Neural progenitor cell (in vitro differentiated cells): ENCODE measurements at regions not wholly inside any gene's neighbourhood (a gene's known extent, or its start where the extent isn't known, plus 50 kb on each side); places are given as distances from the start of the nearest gene placed in this dataset.

Experiments
- DNase-seq: peaks from one replicate; pipeline ENCODE4 v3.0.0-alpha.2; 2016; ENCODE audit warnings: low spot score
- H2AFZ ChIP-seq: fragments of 200-600 bp; sonication (generic); replicated peaks from 2 replicates; pipeline ENCODE4 v1.6.1; 2016; ENCODE audit warnings: antibody characterized with exemption
- H3F3A ChIP-seq: fragments of 200-600 bp; sonication (generic); 2 replicates; pipeline ENCODE4 v1.6.1; 2016; ENCODE audit warnings: antibody characterized with exemption, low read depth
- H3K27ac ChIP-seq: fragments of 200-600 bp; sonication (generic); 2 replicates; pipeline ENCODE4 v1.5.1; 2016; ENCODE audit warnings: mild to moderate bottlenecking
- H3K27me3 ChIP-seq: fragments of 200-600 bp; sonication (generic); 2 replicates; pipeline ENCODE4 v1.6.1; 2016; ENCODE audit warnings: mild to moderate bottlenecking, moderate library complexity
- H3K36me3 ChIP-seq: fragments of 200-600 bp; sonication (generic); 2 replicates; pipeline ENCODE4 v1.5.1; 2016
- H3K4me1 ChIP-seq: fragments of 200-600 bp; sonication (generic); 2 replicates; pipeline ENCODE4 v1.6.1; 2016; ENCODE audit warnings: mixed run types
- H3K4me2 ChIP-seq: fragments of 200-600 bp; sonication (generic); 2 replicates; pipeline ENCODE4 v1.6.1; 2016
- H3K4me3 ChIP-seq: fragments of 200-600 bp; sonication (generic); 2 replicates; pipeline ENCODE4 v1.5.1; 2016
- H3K79me2 ChIP-seq: fragments of 200-600 bp; sonication (generic); 2 replicates; pipeline ENCODE4 v1.6.1; 2016; ENCODE audit warnings: low read depth
- H3K9ac ChIP-seq: fragments of 200-600 bp; sonication (generic); 2 replicates; pipeline ENCODE4 v1.6.1; 2016
- H3K9me3 ChIP-seq: fragments of 200-600 bp; sonication (generic); 2 replicates; pipeline ENCODE4 v1.5.1; 2016; ENCODE audit warnings: low read depth
- H4K20me1 ChIP-seq: fragments of 200-600 bp; sonication (generic); 2 replicates; pipeline ENCODE4 v1.6.1; 2016; ENCODE audit warnings: low read depth
- H3K27ac Mint-ChIP-seq: 3 replicates; pipeline ENCODE4 v1.8.0; 2021; ENCODE audit warnings: mixed read lengths
- H3K27me3 Mint-ChIP-seq: 2 replicates; pipeline ENCODE4 v1.8.0; 2022; ENCODE audit warnings: low read depth, mild to moderate bottlenecking, inconsistent platforms, moderate library complexity, mixed read lengths; ENCODE audit not compliant: insufficient read depth
- H3K36me3 Mint-ChIP-seq: 3 replicates; pipeline ENCODE4 v1.8.0; 2021; ENCODE audit warnings: mixed read lengths
- H3K4me1 Mint-ChIP-seq: 3 replicates; pipeline ENCODE4 v1.8.0; 2021; ENCODE audit warnings: mixed read lengths
- H3K4me3 Mint-ChIP-seq: 3 replicates; pipeline ENCODE4 v1.8.0; 2021; ENCODE audit warnings: mild to moderate bottlenecking, moderate library complexity, mixed read lengths
- H3K9me3 Mint-ChIP-seq: 3 replicates; pipeline ENCODE4 v1.8.0; 2020; ENCODE audit warnings: mixed read lengths
- EZH2 ChIP-seq: fragments of 200-600 bp; sonication (generic); IDR thresholded peaks from 2 replicates; pipeline ENCODE4 v1.6.1; 2017; ENCODE audit warnings: antibody characterized with exemption, mild to moderate bottlenecking, moderate library complexity
- EZH2phosphoT487 ChIP-seq: fragments of 200-600 bp; sonication (generic); IDR thresholded peaks from 2 replicates; pipeline ENCODE4 v1.6.1; 2017; ENCODE audit warnings: antibody characterized with exemption
- TF ChIP-seq, protein P1 (sequence below): fragments of 200-600 bp; sonication (generic); IDR thresholded peaks from 2 replicates; pipeline ENCODE4 v1.5.1; 2017; ENCODE audit warnings: antibody characterized with exemption, mild to moderate bottlenecking

DNA sequence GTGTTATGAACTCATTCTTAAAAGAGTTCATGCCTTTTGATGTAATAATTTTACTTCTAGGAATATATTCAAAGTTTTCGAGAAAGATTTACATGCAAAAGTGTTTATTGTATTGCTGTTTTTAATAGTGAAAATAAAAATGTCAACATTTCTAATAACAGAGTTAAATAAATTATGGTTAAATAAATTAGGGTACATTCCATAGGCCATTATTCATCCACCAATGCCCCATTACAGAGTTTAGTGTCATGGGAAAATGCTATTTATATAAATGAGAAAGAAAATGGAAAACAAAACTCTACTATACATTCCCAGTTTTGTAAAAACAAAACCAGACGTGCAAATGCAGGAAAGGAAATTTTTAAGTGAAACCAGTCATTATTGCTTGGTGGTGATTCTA, 538.1 kb upstream of the TBL1XR1 start:
- DNase-seq: no peak
- no peak overlapping the region for H2AFZ ChIP-seq
- Mint-ChIP-seq H3K4me3 (no peak overlapping the region), H3K27me3 (no peaks in the 10 kb centered on the region), H3K27ac (no peak overlapping the region), H3K36me3 (no peaks in the 10 kb centered on the region), H3K4me1 (peaks cover 14% of the 10 kb centered on the region), H3K9me3 (no peaks in the 10 kb centered on the region)
- H3K4me1 ChIP-seq: peaks cover 8% of the 10 kb centered on the region
- TF ChIP-seq EZH2 (no peak), EZH2phosphoT487 (no peak)
- TF ChIP-seq, protein P1, sequence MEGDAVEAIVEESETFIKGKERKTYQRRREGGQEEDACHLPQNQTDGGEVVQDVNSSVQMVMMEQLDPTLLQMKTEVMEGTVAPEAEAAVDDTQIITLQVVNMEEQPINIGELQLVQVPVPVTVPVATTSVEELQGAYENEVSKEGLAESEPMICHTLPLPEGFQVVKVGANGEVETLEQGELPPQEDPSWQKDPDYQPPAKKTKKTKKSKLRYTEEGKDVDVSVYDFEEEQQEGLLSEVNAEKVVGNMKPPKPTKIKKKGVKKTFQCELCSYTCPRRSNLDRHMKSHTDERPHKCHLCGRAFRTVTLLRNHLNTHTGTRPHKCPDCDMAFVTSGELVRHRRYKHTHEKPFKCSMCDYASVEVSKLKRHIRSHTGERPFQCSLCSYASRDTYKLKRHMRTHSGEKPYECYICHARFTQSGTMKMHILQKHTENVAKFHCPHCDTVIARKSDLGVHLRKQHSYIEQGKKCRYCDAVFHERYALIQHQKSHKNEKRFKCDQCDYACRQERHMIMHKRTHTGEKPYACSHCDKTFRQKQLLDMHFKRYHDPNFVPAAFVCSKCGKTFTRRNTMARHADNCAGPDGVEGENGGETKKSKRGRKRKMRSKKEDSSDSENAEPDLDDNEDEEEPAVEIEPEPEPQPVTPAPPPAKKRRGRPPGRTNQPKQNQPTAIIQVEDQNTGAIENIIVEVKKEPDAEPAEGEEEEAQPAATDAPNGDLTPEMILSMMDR: no peak
- H3K27me3 ChIP-seq: no peaks in the 10 kb centered on the region
- no peak overlapping the region for H3K27ac ChIP-seq
- H3K9ac ChIP-seq: no peak overlapping the region
- H3K36me3 ChIP-seq: no peaks in the 10 kb centered on the region
- H4K20me1 ChIP-seq: no peaks in the 10 kb centered on the region
- H3K4me2 ChIP-seq: no peak overlapping the region
- H3K79me2 ChIP-seq: no peaks in the 10 kb centered on the region
- H3K4me3 ChIP-seq: no peak overlapping the region
- no peaks in the 10 kb centered on the region for H3F3A ChIP-seq
- no peaks in the 10 kb centered on the region for H3K9me3 ChIP-seq

DNA sequence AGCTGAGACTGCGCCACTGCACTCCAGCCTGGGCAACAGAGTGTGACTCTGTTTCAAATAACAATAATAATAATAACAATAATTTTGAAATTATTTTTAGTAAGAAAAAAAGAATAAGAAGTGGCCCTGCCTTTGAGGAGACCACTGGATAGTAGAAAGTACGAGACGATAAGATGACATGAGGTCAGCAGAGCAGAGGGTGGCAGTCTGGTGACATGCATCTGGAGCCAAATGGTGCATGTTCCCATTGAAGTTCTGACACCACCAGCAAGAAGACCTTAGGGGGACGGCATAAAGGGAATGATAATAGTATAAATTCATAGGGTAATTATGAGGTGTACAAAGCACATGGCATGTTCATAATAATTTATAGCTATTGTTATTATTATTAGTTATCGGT, 542.2 kb upstream of the TBL1XR1 start:
- TF ChIP-seq EZH2phosphoT487 (no peak), EZH2 (no peak)
- TF ChIP-seq, protein P1: no peak
- Histone ChIP-seq H3K4me2 (no peak overlapping the region), H3K4me1 (peaks cover 6% of the 10 kb centered on the region), H3K27me3 (no peaks in the 10 kb centered on the region), H3K4me3 (no peak overlapping the region), H4K20me1 (no peaks in the 10 kb centered on the region), H3K27ac (no peak overlapping the region), H3K9ac (no peak overlapping the region), H2AFZ (no peak overlapping the region), H3K9me3 (no peaks in the 10 kb centered on the region), H3F3A (no peaks in the 10 kb centered on the region), H3K79me2 (no peaks in the 10 kb centered on the region), H3K36me3 (no peaks in the 10 kb centered on the region)
- no peak overlapping the region for H3K4me3 Mint-ChIP-seq
- H3K36me3 Mint-ChIP-seq: no peaks in the 10 kb centered on the region
- H3K9me3 Mint-ChIP-seq: peaks cover 2% of the 10 kb centered on the region
- H3K27me3 Mint-ChIP-seq: no peaks in the 10 kb centered on the region
- H3K4me1 Mint-ChIP-seq: peaks cover 8% of the 10 kb centered on the region
- DNase-seq: no peak
- H3K27ac Mint-ChIP-seq: no peak overlapping the region

DNA sequence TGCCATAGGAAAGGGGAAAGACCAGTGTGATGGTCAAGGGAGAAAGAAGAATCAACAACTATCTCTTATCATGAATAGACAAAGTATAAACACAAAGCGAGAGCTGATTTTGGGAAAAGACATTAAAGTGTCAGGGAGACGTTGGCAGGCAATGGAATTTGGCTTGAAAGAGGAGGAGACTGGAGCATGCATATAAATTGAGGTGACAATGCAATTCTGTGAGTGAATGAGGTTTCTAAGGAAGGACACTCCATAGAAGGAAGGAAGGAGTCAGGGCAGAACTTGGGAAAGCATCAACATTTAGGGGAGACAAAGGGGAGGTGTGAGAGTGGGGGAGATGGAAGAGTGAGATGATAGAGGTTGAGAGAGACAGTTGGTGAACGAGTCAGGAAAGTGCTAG, 543.0 kb upstream of the TBL1XR1 start:
- no peak overlapping the region for H3K4me2 ChIP-seq
- peaks cover 6% of the 10 kb centered on the region for H3K4me1 ChIP-seq
- Mint-ChIP-seq H3K36me3 (no peaks in the 10 kb centered on the region), H3K4me1 (peaks cover 8% of the 10 kb centered on the region), H3K27ac (no peak overlapping the region), H3K4me3 (no peak overlapping the region), H3K9me3 (peaks cover 2% of the 10 kb centered on the region), H3K27me3 (no peaks in the 10 kb centered on the region)
- H3K4me3 ChIP-seq: no peak overlapping the region
- H3K36me3 ChIP-seq: no peaks in the 10 kb centered on the region
- no peak for DNase-seq
- H3K9me3 ChIP-seq: no peaks in the 10 kb centered on the region
- no peaks in the 10 kb centered on the region for H3F3A ChIP-seq
- peak overlapping the region; percentile 36 for H2AFZ ChIP-seq
- H3K9ac ChIP-seq: no peak overlapping the region
- no peaks in the 10 kb centered on the region for H3K79me2 ChIP-seq
- H3K27ac ChIP-seq: no peak overlapping the region
- no peaks in the 10 kb centered on the region for H4K20me1 ChIP-seq
- TF ChIP-seq, protein P1: no peak
- TF ChIP-seq EZH2phosphoT487 (no peak), EZH2 (no peak)
- no peaks in the 10 kb centered on the region for H3K27me3 ChIP-seq

DNA sequence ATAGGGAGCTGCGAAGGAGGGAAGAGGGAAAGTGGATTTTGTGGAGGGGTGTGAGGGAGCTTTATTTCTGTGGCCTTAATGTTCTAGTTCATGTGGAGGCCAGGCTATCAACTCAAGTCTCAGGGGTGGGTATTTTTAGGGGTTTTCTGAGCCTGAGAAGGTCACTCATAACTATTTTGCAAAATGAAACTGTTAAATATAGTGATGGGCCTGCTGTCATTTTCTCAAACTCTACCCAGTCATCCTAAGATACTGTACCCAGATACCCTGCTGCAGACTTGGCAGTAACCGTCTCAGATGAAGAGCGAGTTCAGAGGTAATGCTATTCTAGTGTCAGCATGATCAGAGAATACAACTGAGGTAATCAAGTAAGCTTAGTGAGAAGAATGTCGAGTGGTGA, 545.0 kb upstream of the TBL1XR1 start:
- H2AFZ ChIP-seq: no peak overlapping the region
- Mint-ChIP-seq H3K27ac (no peak overlapping the region), H3K9me3 (peaks cover 2% of the 10 kb centered on the region), H3K4me3 (no peak overlapping the region), H3K27me3 (peaks cover under 1% of the 10 kb centered on the region), H3K36me3 (no peaks in the 10 kb centered on the region), H3K4me1 (peaks cover 16% of the 10 kb centered on the region)
- DNase-seq: no peak
- H3K9me3 ChIP-seq: no peaks in the 10 kb centered on the region
- H3F3A ChIP-seq: peaks cover 8% of the 10 kb centered on the region
- H4K20me1 ChIP-seq: no peaks in the 10 kb centered on the region
- no peak overlapping the region for H3K4me3 ChIP-seq
- H3K27me3 ChIP-seq: no peaks in the 10 kb centered on the region
- TF ChIP-seq EZH2phosphoT487 (no peak), EZH2 (no peak)
- TF ChIP-seq, protein P1: no peak
- H3K4me1 ChIP-seq: peaks cover 17% of the 10 kb centered on the region
- no peak overlapping the region for H3K27ac ChIP-seq
- no peaks in the 10 kb centered on the region for H3K36me3 ChIP-seq
- no peaks in the 10 kb centered on the region for H3K79me2 ChIP-seq
- H3K4me2 ChIP-seq: no peak overlapping the region
- H3K9ac ChIP-seq: no peak overlapping the region
